Erythroblast (primary cell): ENCODE measurements at regions not wholly inside any gene's neighbourhood (a gene's known extent, or its start where the extent isn't known, plus 50 kb on each side); places are given as distances from the start of the nearest gene placed in this dataset.

Experiments used
- DNase-seq, 2 experiments: peaks; one replicate each; lab custom pipeline; 2025; lab: John Stamatoyannopoulos, UW
- GATA1 ChIP-seq: IDR thresholded peaks from 2 replicates; pipeline ENCODE4 v1.6.1; 2011; ENCODE audit warnings: low read depth, mild to moderate bottlenecking, control low read depth, low read length, moderate library complexity
- POLR2A ChIP-seq: IDR thresholded peaks from 2 replicates; pipeline ENCODE4 v1.6.1; 2011; ENCODE audit warnings: mild to moderate bottlenecking, low read length

- DNase-seq = no peak
- no peak for TF ChIP-seq POLR2A
- TF ChIP-seq GATA1 = no peak
These were observed 100.8 kb downstream of the TEX29 start for GRCh38 chr13:111421216-111421615.

- TF ChIP-seq GATA1 (no peak), POLR2A (no peak)
- no peak for DNase-seq
These were observed 101.9 kb downstream of the TEX29 start for GRCh38 chr13:111422348-111422747.

- TF ChIP-seq GATA1 = no peak
- no peak for TF ChIP-seq POLR2A
- no peak for DNase-seq
These were observed 102.8 kb downstream of the TEX29 start for GRCh38 chr13:111423168-111423785.

GRCh38 chr13:111424134-111424533 lies 103.7 kb downstream of the TEX29 start:
- TF ChIP-seq POLR2A (no peak), GATA1 (no peak)

GRCh38 chr13:111425326-111425725 lies 104.9 kb downstream of the TEX29 start:
- TF ChIP-seq POLR2A (no peak), GATA1 (no peak)
- no peak for DNase-seq

More at GRCh38 chr13:111424134-111424533, 103.7 kb downstream of the TEX29 start:
- no peak for DNase-seq

GRCh38 chr13:111429064-111429558 lies 108.7 kb downstream of the TEX29 start:
- TF ChIP-seq GATA1 (no peak), POLR2A (no peak)
- DNase-seq = peak; percentile 31 to 53

- DNase-seq = no peak
- no peak for TF ChIP-seq POLR2A
- no peak for TF ChIP-seq GATA1
These were observed 110.8 kb downstream of the TEX29 start for GRCh38 chr13:111431206-111431605.

- DNase-seq = no peak
- TF ChIP-seq POLR2A = no peak
- no peak for TF ChIP-seq GATA1
These were observed 114.2 kb downstream of the TEX29 start for GRCh38 chr13:111434578-111435159.

- DNase-seq = no peak
- TF ChIP-seq GATA1 = no peak
- no peak for TF ChIP-seq POLR2A
These were observed 116.0 kb downstream of the TEX29 start for GRCh38 chr13:111436446-111436845.

GRCh38 chr13:111437417-111437816 lies 117.0 kb downstream of the TEX29 start:
- TF ChIP-seq POLR2A (no peak), GATA1 (no peak)
- DNase-seq = no peak

GRCh38 chr13:111437856-111438547 lies 117.6 kb downstream of the TEX29 start:
- no peak for DNase-seq
- TF ChIP-seq POLR2A (no peak), GATA1 (no peak)

- peak in 1 of 2 experiments; percentile 26 for DNase-seq
These were observed 120.0 kb downstream of the TEX29 start for GRCh38 chr13:111440492-111440891.

GRCh38 chr13:111443981-111444380 lies 123.5 kb downstream of the TEX29 start:
- no peak for DNase-seq
- TF ChIP-seq POLR2A = no peak
- TF ChIP-seq GATA1 = no peak

GRCh38 chr13:111448504-111448903 lies 128.1 kb downstream of the TEX29 start:
- no peak for DNase-seq
- TF ChIP-seq GATA1 (no peak), POLR2A (no peak)

GRCh38 chr13:111449041-111449440 lies 128.6 kb downstream of the TEX29 start:
- no peak for TF ChIP-seq GATA1
- no peak for TF ChIP-seq POLR2A
- no peak for DNase-seq
